A172 (cell line): ENCODE measurements at regions not wholly inside any gene's neighbourhood (a gene's known extent, or its start where the extent isn't known, plus 50 kb on each side); places are given as distances from the start of the nearest gene placed in this dataset.

Experiments used
- DNase-seq: peaks from one replicate; pipeline ENCODE4 v3.0.0-alpha.2; 2015; ENCODE audit warnings: low spot score

- DNase-seq, result no peak
These were observed 133.0 kb upstream of the SLC14A2 start for GRCh38 chr18:45482286-45482685.

DNA sequence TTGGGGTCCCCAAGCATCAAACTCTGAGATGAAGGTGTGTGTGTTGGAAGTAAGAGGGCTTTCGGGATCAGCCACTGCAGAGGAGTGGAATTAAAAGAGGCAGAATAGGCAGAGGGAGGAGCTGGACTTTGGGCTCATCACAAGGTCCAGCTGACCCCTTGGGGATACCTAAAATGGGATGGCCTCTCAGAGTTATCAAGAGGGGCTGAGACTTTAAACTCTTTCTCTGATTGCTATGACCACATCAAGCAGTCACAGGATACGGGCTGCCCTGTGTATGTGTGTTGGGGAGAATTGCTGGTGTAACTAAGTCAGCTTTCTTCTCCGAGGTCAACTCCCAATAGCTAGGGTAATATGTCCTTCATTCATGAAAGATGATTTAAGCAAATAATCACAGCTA lies 127.7 kb upstream of the SLC14A2 start:
- no peak for DNase-seq

GRCh38 chr18:45488645-45489044 lies 126.6 kb upstream of the SLC14A2 start:
- DNase-seq, result no peak

- DNase-seq, result no peak
These were observed 121.4 kb upstream of the SLC14A2 start for GRCh38 chr18:45493830-45494229.

DNA sequence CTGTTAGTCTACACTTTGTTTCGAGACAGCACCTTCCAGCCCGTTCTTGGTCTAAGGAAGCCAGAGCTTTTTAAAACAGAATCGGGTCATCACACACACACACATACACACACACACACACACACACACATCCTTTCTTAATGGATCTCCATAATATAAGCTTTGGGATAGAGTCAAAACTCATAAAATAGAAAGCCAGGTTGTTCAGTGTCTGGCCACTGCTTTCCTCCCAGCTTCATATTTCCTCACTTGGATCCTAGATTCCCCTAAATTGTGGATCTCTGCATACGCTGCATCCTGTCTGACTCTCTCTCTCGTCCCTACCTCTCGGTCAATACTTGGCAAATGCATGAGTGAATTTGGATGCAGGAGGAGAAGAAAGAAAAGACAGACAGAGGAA lies 120.5 kb upstream of the SLC14A2 start:
- no peak for DNase-seq

GRCh38 chr18:45496741-45497140 lies 118.5 kb upstream of the SLC14A2 start:
- DNase-seq, result no peak

DNA sequence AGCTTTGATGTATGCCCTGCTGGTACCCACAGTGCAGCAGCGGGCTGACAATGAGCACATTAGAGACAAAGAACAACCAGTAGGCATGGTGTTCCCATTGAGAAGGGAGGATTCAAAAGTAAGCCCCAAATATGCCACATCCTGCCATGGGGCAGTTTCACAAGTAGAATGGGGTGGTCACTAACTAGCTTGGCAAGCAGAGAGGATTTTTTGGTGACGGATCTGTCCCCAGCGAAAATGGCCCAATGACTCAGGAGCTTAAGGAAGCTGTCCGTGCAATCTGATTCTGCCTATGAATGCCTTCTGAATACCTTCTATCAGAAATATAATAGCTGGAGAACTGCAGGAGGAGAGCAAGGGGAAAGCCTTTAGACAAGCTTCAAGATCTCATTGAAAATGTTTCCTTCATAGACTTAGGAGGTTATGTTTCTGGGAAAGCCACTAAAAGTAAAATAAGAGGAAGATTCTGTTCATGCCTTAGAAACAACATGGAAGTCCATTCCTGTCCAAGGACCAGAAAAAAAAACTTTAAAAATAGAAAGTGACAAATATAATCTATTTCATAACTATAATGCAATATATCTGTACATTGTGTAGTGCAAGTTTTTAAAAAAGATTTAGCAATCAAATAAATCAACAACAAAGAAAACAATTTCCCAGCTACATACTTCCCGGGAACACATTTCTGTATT lies 117.5 kb upstream of the SLC14A2 start:
- no peak for DNase-seq

- no peak for DNase-seq
These were observed 117.0 kb upstream of the SLC14A2 start for GRCh38 chr18:45498287-45498658.

DNA sequence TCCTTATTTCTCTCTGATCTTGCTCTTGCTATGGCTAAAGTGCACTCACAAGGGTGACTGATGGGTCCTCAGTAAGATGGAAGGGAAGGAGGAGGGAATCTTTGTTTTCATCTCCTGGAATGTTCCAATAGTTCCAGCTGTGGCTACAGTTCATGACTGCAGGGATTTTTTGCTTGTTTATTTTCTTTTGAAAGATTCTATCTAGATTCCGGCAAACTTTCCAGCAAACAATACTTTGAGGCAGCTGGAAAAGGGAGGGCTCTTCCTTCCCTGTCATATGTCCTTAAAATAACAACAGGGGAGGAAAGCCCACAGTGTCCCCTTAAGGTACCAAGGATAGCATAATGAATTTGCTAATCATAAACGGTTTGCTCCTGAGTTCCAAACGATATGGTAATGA lies 111.3 kb upstream of the SLC14A2 start:
- no peak for DNase-seq

- no peak for DNase-seq
These were observed 109.6 kb upstream of the SLC14A2 start for GRCh38 chr18:45505497-45506206.

DNA sequence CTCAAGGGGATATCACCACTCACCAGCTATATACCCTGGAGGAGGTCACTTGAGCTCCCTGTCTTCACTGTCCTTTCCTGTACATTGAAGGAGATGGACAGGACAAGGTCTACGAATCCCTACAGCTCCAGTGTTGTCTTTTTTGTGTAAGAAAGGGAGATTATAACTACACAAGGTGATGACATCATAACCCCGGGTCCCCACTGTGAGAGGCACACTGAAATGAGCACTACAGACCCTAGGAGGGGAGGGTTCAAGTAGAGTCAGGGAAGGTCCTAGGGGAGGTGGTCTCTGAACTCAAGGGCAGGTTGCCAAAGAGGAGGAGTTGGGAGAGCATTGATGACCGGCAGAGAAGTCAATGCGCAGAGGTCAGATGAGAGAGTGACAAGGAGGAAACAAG lies 108.3 kb upstream of the SLC14A2 start:
- no peak for DNase-seq

DNA sequence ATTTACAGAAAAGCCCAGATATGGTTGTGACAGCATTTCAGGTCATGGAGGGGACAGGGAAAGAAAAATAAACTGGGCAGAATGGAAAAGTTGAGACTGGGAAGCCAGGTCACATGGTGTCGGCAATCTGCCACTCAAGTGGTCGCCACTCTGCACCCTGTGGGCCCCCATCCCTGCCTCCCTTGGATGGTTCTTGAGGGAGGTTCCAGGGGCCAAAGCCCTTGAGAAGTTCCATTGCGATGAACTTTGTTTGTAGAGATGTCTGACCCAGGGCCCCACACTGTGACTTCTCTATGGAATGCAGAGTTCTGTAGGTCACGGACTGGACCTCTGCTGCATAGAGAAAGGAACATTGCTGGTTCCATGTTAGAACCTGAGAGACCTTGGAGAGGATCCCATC lies 105.7 kb upstream of the SLC14A2 start:
- DNase-seq, result no peak

DNA sequence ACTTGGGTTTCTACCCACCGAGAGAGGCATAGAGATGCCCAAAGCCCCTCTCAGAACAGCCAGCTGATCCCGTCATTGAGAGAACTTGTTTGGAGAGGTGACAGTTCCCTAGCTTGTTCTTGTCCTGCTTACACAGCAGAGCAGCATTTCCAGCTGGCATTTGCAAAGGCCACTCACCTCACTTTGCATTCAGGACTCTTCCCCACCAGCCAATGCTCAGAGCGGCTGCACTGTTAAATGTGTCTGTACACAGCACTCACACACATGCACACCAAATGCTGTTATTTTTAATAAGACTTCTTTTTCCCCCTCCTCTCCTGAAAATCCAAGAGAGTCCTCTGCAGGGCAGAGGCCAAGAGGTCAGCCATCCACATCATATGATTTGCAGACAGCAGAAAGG lies 104.6 kb upstream of the SLC14A2 start:
- no peak for DNase-seq

GRCh38 chr18:45512363-45512953 lies 102.8 kb upstream of the SLC14A2 start:
- DNase-seq, result no peak

DNA sequence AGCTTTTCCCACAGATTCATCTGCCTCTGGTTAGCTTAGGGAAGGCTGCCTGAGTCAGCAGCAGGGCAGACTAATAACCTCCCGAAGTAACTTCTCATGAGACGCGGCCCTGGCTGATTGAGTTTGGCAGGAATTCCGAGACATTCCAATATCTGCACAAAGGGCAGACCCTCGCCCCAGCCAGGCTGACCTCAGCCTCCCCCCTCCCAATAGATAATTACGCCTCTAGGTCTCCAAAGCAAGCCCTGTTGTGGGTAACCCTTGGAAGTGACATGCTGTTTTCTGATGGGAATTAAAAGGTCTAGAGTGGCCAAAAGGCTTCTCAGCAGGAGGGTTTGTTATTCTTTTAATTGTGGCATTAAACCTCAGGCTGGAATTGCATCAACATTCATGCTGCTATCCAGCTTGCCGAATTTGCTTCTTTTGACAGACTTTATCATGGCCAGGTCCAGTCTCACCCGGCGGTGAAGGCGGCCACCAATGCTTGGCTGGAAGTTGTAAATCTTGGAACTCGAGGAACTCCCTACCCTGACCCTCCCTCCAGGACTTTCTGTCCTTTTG lies 98.0 kb upstream of the SLC14A2 start:
- peak; percentile 21 for DNase-seq

- DNase-seq, result no peak
These were observed 96.7 kb upstream of the SLC14A2 start for GRCh38 chr18:45518311-45519155.

- DNase-seq, result no peak
These were observed 95.6 kb upstream of the SLC14A2 start for GRCh38 chr18:45519411-45520280.

GRCh38 chr18:45521136-45521535 lies 94.1 kb upstream of the SLC14A2 start:
- no peak for DNase-seq

DNA sequence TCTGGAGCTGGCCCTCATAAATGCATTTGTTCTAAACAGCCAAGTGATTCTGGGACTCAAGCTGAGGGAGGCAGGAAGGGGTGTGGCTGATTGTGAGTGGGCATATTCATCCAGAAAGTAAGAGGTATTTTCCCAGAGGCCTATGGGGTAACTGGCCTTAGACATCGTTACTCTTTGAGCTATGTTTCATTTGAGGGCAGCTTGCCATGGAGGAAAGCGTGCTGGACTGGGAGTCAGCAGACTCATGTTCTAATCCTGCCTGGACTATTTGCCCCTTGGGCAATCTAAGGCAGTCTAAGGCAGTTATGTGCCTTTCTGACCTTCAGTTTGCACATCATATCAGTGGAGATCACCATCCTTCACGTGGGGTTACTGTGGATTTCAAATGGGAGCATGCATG lies 93.5 kb upstream of the SLC14A2 start:
- no peak for DNase-seq

DNA sequence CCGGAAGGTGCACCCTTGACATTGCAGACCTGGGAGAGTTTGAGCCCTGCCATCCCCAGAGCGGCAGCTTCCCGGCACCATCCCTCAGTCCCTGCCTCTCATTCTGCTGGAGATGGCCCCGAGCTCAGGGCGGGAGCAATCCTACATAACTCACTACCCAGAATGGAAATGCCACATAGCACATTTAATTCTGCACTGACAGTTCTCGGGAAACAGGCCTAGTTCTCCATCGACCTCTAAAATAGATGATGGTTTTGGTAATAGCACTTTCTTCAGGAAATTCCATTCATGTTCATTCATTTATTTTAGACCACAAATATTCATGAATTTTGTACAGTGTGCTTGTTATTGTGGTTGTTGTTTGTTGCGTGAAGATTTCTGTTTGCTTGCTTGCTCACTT lies 92.9 kb upstream of the SLC14A2 start:
- no peak for DNase-seq

DNA sequence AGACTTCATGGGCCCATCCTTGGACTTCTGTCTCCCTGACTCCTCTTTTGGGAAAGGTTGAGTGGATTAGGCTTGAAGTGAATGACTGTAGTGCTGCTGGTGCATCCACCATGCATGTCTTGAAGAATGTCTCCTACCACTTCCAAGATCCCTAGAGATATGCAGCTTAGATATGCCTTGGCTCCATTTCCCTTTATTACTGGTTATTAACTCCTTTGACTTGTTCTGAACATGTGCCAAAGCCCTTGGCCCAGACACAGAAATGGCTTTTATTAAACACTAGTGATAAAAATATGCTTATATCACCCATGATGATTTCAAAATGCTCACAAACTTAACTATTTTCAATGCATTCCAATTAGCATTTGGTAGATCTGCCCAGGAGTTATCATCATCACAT lies 90.0 kb upstream of the SLC14A2 start:
- DNase-seq, result no peak
